ENCODE measurements at regions not wholly inside any gene's neighbourhood (a gene's known extent, or its start where the extent isn't known, plus 50 kb on each side); places are given as distances from the start of the nearest gene placed in this dataset.

GRCh38 chr16:86748652-86749051, 170.3 kb downstream of the FOXL1 start:
- intact Hi-C loops (cut with micrococcal nuclease) = no loop called here
- POLR2A ChIA-PET (ENCODE audit: partially characterized antibody) = no interaction called here
- peaks cover 0 to 2% (median 0%) of the 10 kb centered on the region in 8 donors for H3K9me3 Mint-ChIP-seq
- H3K4me3 Mint-ChIP-seq = no peak overlapping the region
- no peaks in the 10 kb centered on the region for H3K36me3 Mint-ChIP-seq
- no peak overlapping the region for H3K27ac ChIP-seq (ENCODE audit: low read depth, low read length)
- H3K27me3 Mint-ChIP-seq = peaks cover 5 to 7% of the 10 kb centered on the region in 2 donors
- H3K4me1 ChIP-seq (ENCODE audit: insufficient read depth, low read length) = no peaks in the 10 kb centered on the region
- DNase-seq = no peak
- no peaks in the 10 kb centered on the region for H3K36me3 ChIP-seq (ENCODE audit: insufficient read depth, low read length)
- no peaks in the 10 kb centered on the region for H3K4me1 Mint-ChIP-seq
- H3K4me3 ChIP-seq (ENCODE audit: low read length in 2 of 2) = no peak overlapping the region
- no peaks in the 10 kb centered on the region for H3K27me3 ChIP-seq (ENCODE audit: insufficient read depth, low read length)
- CTCF ChIA-PET (ENCODE audit: partially characterized antibody) = no interaction called here
- no peaks in the 10 kb centered on the region for H3K9me3 ChIP-seq (ENCODE audit: control insufficient read depth in 1 of 2, low read length in 2 of 2)
- no peak overlapping the region for H3K27ac Mint-ChIP-seq

- CTCF ChIA-PET (ENCODE audit: partially characterized antibody) = interaction anchor here (1.6 kb wide), 1 partner anchor 8 kb away, joined by 5 read pairs; no protein-coding TSS in a partner anchor
- Mint-ChIP-seq H3K27ac (no peak overlapping the region), H3K4me1 (no peaks in the 10 kb centered on the region), H3K27me3 (peaks cover under 1 to 4% of the 10 kb centered on the region in 2 donors), H3K9me3 (peaks cover 0 to 2% (median 0%) of the 10 kb centered on the region in 8 donors), H3K36me3 (no peaks in the 10 kb centered on the region), H3K4me3 (no peak overlapping the region)
- intact Hi-C loops (cut with micrococcal nuclease) = no loop called here
- Histone ChIP-seq H3K4me3 (ENCODE audit: low read length in 2 of 2) (no peak overlapping the region), H3K36me3 (ENCODE audit: insufficient read depth, low read length) (no peaks in the 10 kb centered on the region), H3K4me1 (ENCODE audit: insufficient read depth, low read length) (no peaks in the 10 kb centered on the region), H3K27me3 (ENCODE audit: insufficient read depth, low read length) (no peaks in the 10 kb centered on the region), H3K9me3 (ENCODE audit: control insufficient read depth in 1 of 2, low read length in 2 of 2) (no peaks in the 10 kb centered on the region), H3K27ac (ENCODE audit: low read depth, low read length) (no peak overlapping the region)
- no peak for DNase-seq
- POLR2A ChIA-PET (ENCODE audit: partially characterized antibody) = no interaction called here
Measured at GRCh38 chr16:86751076-86752030, 173.0 kb downstream of the FOXL1 start.

- no peak overlapping the region for H3K4me3 Mint-ChIP-seq
- CTCF ChIA-PET (ENCODE audit: partially characterized antibody) = no interaction called here
Measured at GRCh38 chr16:86752582-86753175, 174.3 kb downstream of the FOXL1 start.

GRCh38 chr16:86753399-86753798, 175.1 kb downstream of the FOXL1 start:
- Histone ChIP-seq H3K36me3 (ENCODE audit: insufficient read depth, low read length) (no peaks in the 10 kb centered on the region), H3K4me3 (ENCODE audit: low read length in 2 of 2) (no peak overlapping the region), H3K27me3 (ENCODE audit: insufficient read depth, low read length) (no peaks in the 10 kb centered on the region), H3K9me3 (ENCODE audit: control insufficient read depth in 1 of 2, low read length in 2 of 2) (no peaks in the 10 kb centered on the region), H3K4me1 (ENCODE audit: insufficient read depth, low read length) (no peaks in the 10 kb centered on the region), H3K27ac (ENCODE audit: low read depth, low read length) (no peak overlapping the region)
- H3K9me3 Mint-ChIP-seq = no peaks in the 10 kb centered on the region
- intact Hi-C loops (cut with micrococcal nuclease) = no loop called here
- H3K36me3 Mint-ChIP-seq = no peaks in the 10 kb centered on the region
- H3K4me1 Mint-ChIP-seq = no peaks in the 10 kb centered on the region
- POLR2A ChIA-PET (ENCODE audit: partially characterized antibody) = no interaction called here
- no peak for DNase-seq
- no peak overlapping the region for H3K4me3 Mint-ChIP-seq
- CTCF ChIA-PET (ENCODE audit: partially characterized antibody) = no interaction called here
- peaks cover 0 to 4% of the 10 kb centered on the region in 2 donors for H3K27me3 Mint-ChIP-seq
- no peak overlapping the region for H3K27ac Mint-ChIP-seq

More at GRCh38 chr16:86752582-86753175, 174.3 kb downstream of the FOXL1 start:
- Histone ChIP-seq H3K27ac (ENCODE audit: low read depth, low read length) (no peak overlapping the region), H3K27me3 (ENCODE audit: insufficient read depth, low read length) (no peaks in the 10 kb centered on the region), H3K9me3 (ENCODE audit: control insufficient read depth in 1 of 2, low read length in 2 of 2) (no peaks in the 10 kb centered on the region), H3K4me3 (ENCODE audit: low read length in 2 of 2) (no peak overlapping the region), H3K36me3 (ENCODE audit: insufficient read depth, low read length) (no peaks in the 10 kb centered on the region), H3K4me1 (ENCODE audit: insufficient read depth, low read length) (no peaks in the 10 kb centered on the region)
- no peak for DNase-seq
- H3K27me3 Mint-ChIP-seq = peaks cover 0 to 4% of the 10 kb centered on the region in 2 donors
- intact Hi-C loops (cut with micrococcal nuclease) = no loop called here
- H3K4me1 Mint-ChIP-seq = no peaks in the 10 kb centered on the region
- H3K36me3 Mint-ChIP-seq = no peaks in the 10 kb centered on the region
- H3K27ac Mint-ChIP-seq = no peak overlapping the region
- POLR2A ChIA-PET (ENCODE audit: partially characterized antibody) = no interaction called here
- no peaks in the 10 kb centered on the region for H3K9me3 Mint-ChIP-seq

GRCh38 chr16:86755571-86756006, 177.2 kb downstream of the FOXL1 start:
- no peak for DNase-seq
- Histone ChIP-seq H3K27me3 (ENCODE audit: insufficient read depth, low read length) (no peaks in the 10 kb centered on the region), H3K36me3 (ENCODE audit: insufficient read depth, low read length) (no peaks in the 10 kb centered on the region), H3K4me3 (ENCODE audit: low read length in 2 of 2) (no peak overlapping the region), H3K4me1 (ENCODE audit: insufficient read depth, low read length) (no peaks in the 10 kb centered on the region), H3K9me3 (ENCODE audit: control insufficient read depth in 1 of 2, low read length in 2 of 2) (no peaks in the 10 kb centered on the region), H3K27ac (ENCODE audit: low read depth, low read length) (no peak overlapping the region)
- intact Hi-C loops (cut with micrococcal nuclease) = no loop called here
- Mint-ChIP-seq H3K27ac (no peak overlapping the region), H3K4me1 (no peaks in the 10 kb centered on the region), H3K9me3 (no peaks in the 10 kb centered on the region), H3K4me3 (no peak overlapping the region), H3K36me3 (no peaks in the 10 kb centered on the region), H3K27me3 (peaks cover 7 to 9% of the 10 kb centered on the region in 2 donors)
- ChIA-PET CTCF (ENCODE audit: partially characterized antibody) (no interaction called here), POLR2A (ENCODE audit: partially characterized antibody) (no interaction called here)

- ChIA-PET CTCF (ENCODE audit: partially characterized antibody) (no interaction called here), POLR2A (ENCODE audit: partially characterized antibody) (no interaction called here)
- DNase-seq = no peak
- Histone ChIP-seq H3K27ac (ENCODE audit: low read depth, low read length) (no peak overlapping the region), H3K9me3 (ENCODE audit: control insufficient read depth in 1 of 2, low read length in 2 of 2) (no peaks in the 10 kb centered on the region), H3K4me3 (ENCODE audit: low read length in 2 of 2) (no peak overlapping the region), H3K27me3 (ENCODE audit: insufficient read depth, low read length) (no peaks in the 10 kb centered on the region), H3K4me1 (ENCODE audit: insufficient read depth, low read length) (no peaks in the 10 kb centered on the region), H3K36me3 (ENCODE audit: insufficient read depth, low read length) (no peaks in the 10 kb centered on the region)
- no peaks in the 10 kb centered on the region for H3K4me1 Mint-ChIP-seq
- intact Hi-C loops (cut with micrococcal nuclease) = no loop called here
- no peaks in the 10 kb centered on the region for H3K9me3 Mint-ChIP-seq
- H3K27me3 Mint-ChIP-seq = peaks cover 12 to 13% of the 10 kb centered on the region in 2 donors
- no peak overlapping the region for H3K4me3 Mint-ChIP-seq
- no peak overlapping the region for H3K27ac Mint-ChIP-seq
- no peaks in the 10 kb centered on the region for H3K36me3 Mint-ChIP-seq
Measured at GRCh38 chr16:86756882-86757703, 178.7 kb downstream of the FOXL1 start.

GRCh38 chr16:86757704-86758040, 179.3 kb downstream of the FOXL1 start:
- Mint-ChIP-seq H3K9me3 (no peaks in the 10 kb centered on the region), H3K27me3 (peaks cover 12 to 16% of the 10 kb centered on the region in 2 donors), H3K27ac (no peak overlapping the region), H3K36me3 (no peaks in the 10 kb centered on the region), H3K4me1 (no peaks in the 10 kb centered on the region), H3K4me3 (no peak overlapping the region)
- intact Hi-C loops (cut with micrococcal nuclease) = no loop called here
- H3K4me3 ChIP-seq (ENCODE audit: low read length in 2 of 2) = no peak overlapping the region
- H3K9me3 ChIP-seq (ENCODE audit: control insufficient read depth in 1 of 2, low read length in 2 of 2) = no peaks in the 10 kb centered on the region
- ChIA-PET CTCF (ENCODE audit: partially characterized antibody) (no interaction called here), POLR2A (ENCODE audit: partially characterized antibody) (no interaction called here)
- no peaks in the 10 kb centered on the region for H3K27me3 ChIP-seq (ENCODE audit: insufficient read depth, low read length)
- DNase-seq = no peak
- no peaks in the 10 kb centered on the region for H3K4me1 ChIP-seq (ENCODE audit: insufficient read depth, low read length)
- H3K36me3 ChIP-seq (ENCODE audit: insufficient read depth, low read length) = no peaks in the 10 kb centered on the region
- no peak overlapping the region for H3K27ac ChIP-seq (ENCODE audit: low read depth, low read length)

Measured in CD4-positive, alpha-beta memory T cell (primary cell).